ENCODE measurements at regions not wholly inside any gene's neighbourhood (a gene's known extent, or its start where the extent isn't known, plus 50 kb on each side); places are given as distances from the start of the nearest gene placed in this dataset.

DNA sequence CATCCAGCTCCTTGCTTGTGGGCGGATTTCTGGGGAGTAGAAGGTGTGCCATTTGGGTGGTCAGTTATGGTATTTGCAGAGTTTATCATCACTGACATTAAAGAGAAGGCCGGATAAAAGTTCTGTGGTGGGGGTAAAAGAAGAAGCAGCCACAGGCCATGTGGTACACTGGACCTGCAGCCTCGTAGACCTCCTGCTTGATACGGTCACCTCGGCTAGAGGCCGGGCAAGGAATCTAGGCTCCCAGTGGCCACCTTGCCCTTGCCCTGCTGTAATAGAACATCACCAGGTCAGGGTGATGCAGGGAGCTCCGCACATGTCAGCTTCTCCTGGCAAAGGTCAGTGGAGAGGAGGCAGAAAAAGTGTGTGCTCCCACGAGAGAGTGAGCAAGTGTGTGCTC is 376.1 kb upstream of the IRX4 start:
- H3K27me3 Mint-ChIP-seq (ENCODE audit: insufficient read depth, unreplicated experiment), result no peaks in the 10 kb centered on the region
- no peaks in the 10 kb centered on the region for H3K9me3 Mint-ChIP-seq (ENCODE audit: unreplicated experiment)
- no peak for DNase-seq (ENCODE audit: unreplicated experiment)
- H3K4me1 Mint-ChIP-seq (ENCODE audit: insufficient read depth, unreplicated experiment), result peaks cover 6% of the 10 kb centered on the region
- intact Hi-C loops (cut with micrococcal nuclease), result no loop called here
- H3K4me3 Mint-ChIP-seq (ENCODE audit: unreplicated experiment), result no peak overlapping the region
- H3K27ac Mint-ChIP-seq (ENCODE audit: low read depth, unreplicated experiment), result no peak overlapping the region
- ChIA-PET POLR2A (no interaction called here), CTCF (interaction anchor here (0.6 kb wide), 1 partner anchor 529 kb away, joined by 3 read pairs; no protein-coding TSS in a partner anchor)
- BruUV-seq (replicated peaks), result no TSS peak
- no peaks in the 10 kb centered on the region for H3K36me3 Mint-ChIP-seq (ENCODE audit: insufficient read depth, unreplicated experiment)
- TF ChIP-seq, protein P1, sequence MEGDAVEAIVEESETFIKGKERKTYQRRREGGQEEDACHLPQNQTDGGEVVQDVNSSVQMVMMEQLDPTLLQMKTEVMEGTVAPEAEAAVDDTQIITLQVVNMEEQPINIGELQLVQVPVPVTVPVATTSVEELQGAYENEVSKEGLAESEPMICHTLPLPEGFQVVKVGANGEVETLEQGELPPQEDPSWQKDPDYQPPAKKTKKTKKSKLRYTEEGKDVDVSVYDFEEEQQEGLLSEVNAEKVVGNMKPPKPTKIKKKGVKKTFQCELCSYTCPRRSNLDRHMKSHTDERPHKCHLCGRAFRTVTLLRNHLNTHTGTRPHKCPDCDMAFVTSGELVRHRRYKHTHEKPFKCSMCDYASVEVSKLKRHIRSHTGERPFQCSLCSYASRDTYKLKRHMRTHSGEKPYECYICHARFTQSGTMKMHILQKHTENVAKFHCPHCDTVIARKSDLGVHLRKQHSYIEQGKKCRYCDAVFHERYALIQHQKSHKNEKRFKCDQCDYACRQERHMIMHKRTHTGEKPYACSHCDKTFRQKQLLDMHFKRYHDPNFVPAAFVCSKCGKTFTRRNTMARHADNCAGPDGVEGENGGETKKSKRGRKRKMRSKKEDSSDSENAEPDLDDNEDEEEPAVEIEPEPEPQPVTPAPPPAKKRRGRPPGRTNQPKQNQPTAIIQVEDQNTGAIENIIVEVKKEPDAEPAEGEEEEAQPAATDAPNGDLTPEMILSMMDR (IDR thresholded peaks at IDR 0.05; ENCODE audit: unreplicated experiment), result no peak

DNA sequence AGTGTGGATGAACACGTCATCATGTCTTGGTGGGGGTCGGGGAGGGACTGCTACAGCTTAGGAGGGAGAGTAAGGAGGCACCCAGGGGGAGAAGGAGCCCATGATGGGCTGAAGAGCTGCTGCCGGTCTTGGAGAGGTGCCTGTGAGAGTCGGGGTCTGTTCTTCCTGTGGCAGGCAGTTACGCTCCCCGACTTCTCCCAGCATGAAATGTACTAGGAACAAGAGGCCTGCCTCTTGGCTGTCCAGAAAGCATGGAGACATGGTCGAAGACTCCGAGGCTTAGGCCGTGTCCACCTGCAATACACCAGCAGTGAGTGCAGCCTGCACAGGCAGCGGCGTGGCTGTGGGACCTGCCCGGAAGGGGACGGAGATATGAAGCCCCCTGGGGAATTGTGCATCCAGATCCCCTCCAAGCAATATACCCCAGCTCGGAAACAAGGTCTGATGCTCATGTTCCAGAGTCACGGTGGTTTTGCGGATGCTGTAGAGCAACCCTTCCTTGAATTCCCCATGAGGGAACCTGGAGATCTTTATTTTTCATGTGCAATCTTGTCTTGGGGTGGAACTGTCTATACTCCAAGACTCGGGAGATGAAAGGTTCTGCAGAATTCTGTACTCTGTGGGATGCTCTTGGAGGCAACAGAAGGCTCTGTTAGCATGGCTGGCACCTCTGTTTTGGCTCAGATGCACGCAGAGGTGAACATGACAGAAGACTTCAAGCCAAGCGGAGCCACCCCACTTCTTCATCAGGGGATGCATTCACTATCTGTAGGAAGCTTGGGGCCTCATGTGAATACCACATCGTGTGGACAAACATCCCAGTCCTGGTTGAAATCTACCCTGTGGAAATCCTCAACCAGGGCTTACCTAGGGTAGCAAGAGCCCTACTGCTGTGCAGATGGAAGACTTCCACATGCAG is 374.9 kb upstream of the IRX4 start:
- BruUV-seq (replicated peaks), result no TSS peak
- ChIA-PET POLR2A (no interaction called here), CTCF (interaction anchor here (0.6 to 0.7 kb wide), 2 partner anchors 249 to 1283 kb away, joined by 3 read pairs; no protein-coding TSS in a partner anchor)
- no peaks in the 10 kb centered on the region for H3K36me3 Mint-ChIP-seq (ENCODE audit: insufficient read depth, unreplicated experiment)
- TF ChIP-seq, protein P1 (IDR thresholded peaks at IDR 0.05; ENCODE audit: unreplicated experiment), result no peak
- H3K27me3 Mint-ChIP-seq (ENCODE audit: insufficient read depth, unreplicated experiment), result no peaks in the 10 kb centered on the region
- no peaks in the 10 kb centered on the region for H3K9me3 Mint-ChIP-seq (ENCODE audit: unreplicated experiment)
- H3K4me1 Mint-ChIP-seq (ENCODE audit: insufficient read depth, unreplicated experiment), result peaks cover 6% of the 10 kb centered on the region
- no peak overlapping the region for H3K4me3 Mint-ChIP-seq (ENCODE audit: unreplicated experiment)
- no peak overlapping the region for H3K27ac Mint-ChIP-seq (ENCODE audit: low read depth, unreplicated experiment)
- intact Hi-C loops (cut with micrococcal nuclease), result no loop called here
- no peak for DNase-seq (ENCODE audit: unreplicated experiment)

DNA sequence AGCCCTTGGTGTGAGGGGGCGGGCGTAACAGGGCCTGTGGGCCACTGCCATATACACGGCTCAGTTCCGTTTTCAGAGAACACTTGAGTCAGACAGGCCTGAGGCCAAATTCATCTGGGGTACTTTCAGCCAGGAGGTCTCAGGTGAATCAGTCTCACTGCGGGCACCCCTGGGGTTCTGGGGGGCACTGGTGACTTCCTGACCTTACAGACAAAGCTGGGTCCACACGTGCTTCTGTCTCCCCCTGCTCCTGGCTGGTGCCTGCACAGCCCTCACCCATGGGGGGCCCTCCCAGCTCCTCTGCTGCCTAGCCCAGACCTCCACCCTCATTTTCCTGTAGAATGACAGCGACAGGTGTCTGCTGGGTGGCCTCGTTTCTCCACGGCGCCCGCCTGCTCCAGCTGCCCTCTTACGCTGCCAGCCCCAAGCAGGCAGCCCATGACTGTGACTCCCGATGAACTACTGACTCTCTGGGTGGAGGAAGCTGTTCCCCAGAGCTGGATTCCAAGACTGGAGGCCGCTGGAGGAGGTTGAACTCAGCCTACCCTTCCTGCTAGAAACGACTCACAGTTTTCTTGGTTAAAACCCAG is 374.1 kb upstream of the IRX4 start:
- CTCF ChIA-PET, result interaction anchor here (0.7 kb wide), 1 partner anchor 1284 kb away, joined by 3 read pairs; no protein-coding TSS in a partner anchor
- intact Hi-C loops (cut with micrococcal nuclease), result no loop called here
- POLR2A ChIA-PET, result no interaction called here
- no TSS peak for BruUV-seq (replicated peaks)
- no peaks in the 10 kb centered on the region for H3K27me3 Mint-ChIP-seq (ENCODE audit: insufficient read depth, unreplicated experiment)
- H3K4me3 Mint-ChIP-seq (ENCODE audit: unreplicated experiment), result no peak overlapping the region
- DNase-seq (ENCODE audit: unreplicated experiment), result no peak
- no peak overlapping the region for H3K27ac Mint-ChIP-seq (ENCODE audit: low read depth, unreplicated experiment)
- no peaks in the 10 kb centered on the region for H3K9me3 Mint-ChIP-seq (ENCODE audit: unreplicated experiment)
- H3K4me1 Mint-ChIP-seq (ENCODE audit: insufficient read depth, unreplicated experiment), result peaks cover 6% of the 10 kb centered on the region
- no peaks in the 10 kb centered on the region for H3K36me3 Mint-ChIP-seq (ENCODE audit: insufficient read depth, unreplicated experiment)
- TF ChIP-seq, protein P1 (IDR thresholded peaks at IDR 0.05; ENCODE audit: unreplicated experiment), result no peak

DNA sequence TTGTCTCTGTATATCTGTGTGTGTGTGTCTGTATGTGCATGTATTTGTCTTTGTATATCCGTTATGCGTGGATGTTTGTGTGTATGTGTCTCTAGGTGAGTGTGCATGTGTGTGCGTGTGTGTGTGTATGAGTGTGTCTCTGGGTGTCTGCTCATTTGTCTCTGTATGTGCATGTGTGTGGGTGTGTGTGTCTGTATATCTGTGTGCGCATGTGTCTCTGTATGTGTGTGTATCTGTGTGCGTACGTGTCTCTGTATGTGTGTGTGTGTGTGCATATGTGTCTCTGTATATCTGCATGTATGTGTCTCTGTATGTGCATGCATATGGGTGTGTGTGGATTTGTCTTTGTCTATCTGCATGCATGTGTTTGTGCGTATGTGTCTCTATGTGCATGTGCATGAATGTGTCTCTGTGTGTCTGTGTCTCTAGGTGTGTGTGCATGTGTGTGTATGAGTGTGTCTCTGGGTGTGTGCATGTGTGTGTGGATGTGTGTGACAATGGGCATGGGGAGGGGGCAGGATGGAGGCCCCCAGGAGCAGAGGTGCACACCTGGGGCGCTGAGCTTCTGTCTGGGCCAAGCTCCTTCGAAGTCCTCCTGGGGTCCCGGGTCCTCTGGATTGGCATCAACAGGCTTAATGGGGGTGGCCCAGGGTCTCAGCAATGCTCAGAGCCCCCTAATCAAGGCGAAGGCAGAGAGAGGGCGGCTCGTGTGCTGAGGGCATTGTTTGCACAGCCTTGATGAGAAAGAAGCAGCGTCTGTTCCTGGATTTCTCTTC is 373.4 kb upstream of the IRX4 start:
- TF ChIP-seq, protein P1 (IDR thresholded peaks at IDR 0.05; ENCODE audit: unreplicated experiment), result no peak
- intact Hi-C loops (cut with micrococcal nuclease), result no loop called here
- Mint-ChIP-seq H3K4me3 (ENCODE audit: unreplicated experiment) (no peak overlapping the region), H3K4me1 (ENCODE audit: insufficient read depth, unreplicated experiment) (peaks cover 6% of the 10 kb centered on the region), H3K9me3 (ENCODE audit: unreplicated experiment) (no peaks in the 10 kb centered on the region), H3K27me3 (ENCODE audit: insufficient read depth, unreplicated experiment) (no peaks in the 10 kb centered on the region), H3K36me3 (ENCODE audit: insufficient read depth, unreplicated experiment) (no peaks in the 10 kb centered on the region), H3K27ac (ENCODE audit: low read depth, unreplicated experiment) (no peak overlapping the region)
- no peak for DNase-seq (ENCODE audit: unreplicated experiment)
- ChIA-PET CTCF (no interaction called here), POLR2A (no interaction called here)
- BruUV-seq (replicated peaks), result no TSS peak

Data from MCF 10A (cell line).